GM12891 (cell line): ENCODE measurements at regions not wholly inside any gene's neighbourhood (a gene's known extent, or its start where the extent isn't known, plus 50 kb on each side); places are given as distances from the start of the nearest gene placed in this dataset.

Experiments
- DNase-seq: peaks from one replicate; pipeline ENCODE4 v3.0.0; 2011; ENCODE audit warnings: low spot score; ENCODE audit not compliant: insufficient read length
- FAIRE-seq: peaks from 2 replicates; lab custom pipeline; 2011; peaks lifted over from hg19 to GRCh38; lab: Jason Lieb, UNC
- PAX5 ChIP-seq: IDR thresholded peaks from 2 replicates; pipeline ENCODE4 v1.6.1; 2011; ENCODE audit warnings: low read length, moderate library complexity, mild to moderate bottlenecking; ENCODE audit not compliant: insufficient read depth, severe bottlenecking
- POLR2A ChIP-seq: IDR thresholded peaks from 2 replicates; pipeline ENCODE4 v1.6.1; 2011; ENCODE audit warnings: low read depth, low read length, control low read depth
- POLR2AphosphoS5 ChIP-seq: IDR thresholded peaks from 2 replicates; pipeline ENCODE4 v1.6.1; 2011; ENCODE audit warnings: low read depth, low read length, control low read depth
- POU2F2 ChIP-seq: IDR thresholded peaks from 2 replicates; pipeline ENCODE4 v1.6.1; 2011; ENCODE audit warnings: low read depth, mild to moderate bottlenecking, control low read depth, low read length, moderate library complexity
- SPI1 ChIP-seq: IDR thresholded peaks from 2 replicates; pipeline ENCODE4 v1.6.1; 2011; ENCODE audit warnings: low read depth, low read length, control low read depth
- TAF1 ChIP-seq: IDR thresholded peaks from 2 replicates; pipeline ENCODE4 v1.6.1; 2011; ENCODE audit warnings: low read depth, low read length, control low read depth

- no peak for DNase-seq
- TF ChIP-seq PAX5 (no peak), POLR2A (no peak), SPI1 (no peak), TAF1 (no peak), POU2F2 (no peak), POLR2AphosphoS5 (no peak)
- FAIRE-seq: no peak
Measured at GRCh38 chr11:70624598-70624993, 226.3 kb downstream of the CTTN start.

DNA sequence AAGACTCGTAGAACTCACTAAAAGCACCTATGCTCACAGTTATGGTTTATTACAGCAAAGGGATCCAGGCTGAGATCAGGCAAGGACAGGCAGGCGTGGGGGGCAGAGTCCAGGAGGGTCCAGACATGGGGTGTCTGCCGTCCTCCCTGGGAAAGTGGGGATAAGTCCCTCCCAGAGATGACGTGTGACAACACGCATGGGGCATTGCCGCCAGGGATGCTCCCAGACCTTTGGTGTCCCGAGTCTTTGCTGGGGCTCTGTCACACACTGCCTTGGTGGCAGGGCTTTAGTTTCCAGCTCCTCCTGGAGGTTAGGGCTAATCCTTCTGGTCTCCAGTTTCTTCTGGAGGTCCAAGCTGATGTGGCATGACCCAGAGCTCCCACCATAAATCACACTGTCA, 226.7 kb downstream of the CTTN start:
- FAIRE-seq (no peak), DNase-seq (no peak)
- no peak for TF ChIP-seq POU2F2
- TF ChIP-seq TAF1: no peak
- TF ChIP-seq PAX5: no peak
- no peak for TF ChIP-seq POLR2A
- no peak for TF ChIP-seq POLR2AphosphoS5
- TF ChIP-seq SPI1: no peak

DNA sequence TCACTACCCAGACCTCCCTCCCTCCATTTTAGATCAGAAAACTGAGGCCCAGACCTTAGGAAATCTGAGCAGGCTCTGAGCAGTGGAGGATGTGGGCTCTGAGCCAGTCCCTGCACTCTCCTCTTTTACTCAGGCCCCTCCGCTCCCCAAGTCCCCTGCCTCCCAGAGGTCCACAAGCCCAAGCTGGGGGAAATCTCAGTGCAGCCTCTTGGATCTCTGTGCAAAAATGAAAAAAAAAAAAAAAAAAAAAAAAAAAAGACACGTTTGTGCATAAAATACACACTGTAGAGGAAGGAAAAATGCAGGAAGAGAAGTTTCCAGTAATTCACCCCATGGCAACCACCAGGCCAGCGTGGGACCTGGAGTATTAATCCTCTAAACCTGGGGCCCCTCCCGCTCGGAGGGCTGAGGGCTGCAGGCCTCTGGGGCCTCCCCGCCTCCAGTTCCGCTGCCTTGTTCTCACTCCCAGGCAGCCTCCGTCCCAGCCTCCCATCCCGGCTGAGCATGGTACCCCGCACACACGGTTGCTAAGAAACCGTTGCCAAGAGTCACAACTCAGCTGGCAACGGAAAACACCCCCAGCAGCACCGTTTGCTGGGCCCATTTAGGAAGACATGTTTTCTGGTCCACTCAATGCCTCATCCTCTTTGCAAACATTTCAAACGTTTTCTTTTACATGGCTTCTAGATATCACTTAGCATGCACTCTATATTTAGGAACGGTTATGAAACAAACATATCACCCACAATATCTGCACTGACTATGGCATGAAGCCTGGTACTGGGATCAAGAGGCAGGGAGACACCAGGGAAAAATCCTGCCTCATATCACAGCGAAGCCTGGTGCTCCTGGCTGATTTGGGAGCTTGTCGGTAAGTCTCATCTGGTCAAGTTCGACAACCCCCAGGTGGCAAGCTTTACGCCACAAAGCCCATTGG, 227.5 kb downstream of the CTTN start:
- FAIRE-seq: no peak

DNA sequence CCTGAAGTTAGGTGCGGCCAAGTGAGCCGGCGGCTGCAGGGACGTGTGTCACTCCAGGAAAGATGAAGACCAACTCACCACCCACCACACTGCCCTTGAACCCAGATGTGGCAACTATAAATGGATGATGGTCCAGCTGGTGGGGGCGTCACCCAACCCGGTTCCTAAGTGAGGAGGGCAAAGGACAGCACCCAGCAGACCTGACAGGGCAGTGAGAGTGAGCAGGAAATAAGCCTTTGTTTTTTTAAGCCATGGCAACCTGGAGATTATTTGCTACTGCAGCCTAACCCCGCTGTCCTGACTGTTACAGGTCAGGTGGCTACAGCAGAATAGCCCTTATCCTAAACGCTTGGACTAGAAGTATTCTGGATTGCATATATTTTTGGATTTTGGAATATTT, 228.9 kb downstream of the CTTN start:
- FAIRE-seq (no peak), DNase-seq (no peak)
- no peak for TF ChIP-seq TAF1
- TF ChIP-seq POLR2AphosphoS5: no peak
- TF ChIP-seq POU2F2: no peak
- no peak for TF ChIP-seq POLR2A
- no peak for TF ChIP-seq PAX5
- no peak for TF ChIP-seq SPI1

More for the DNA sequence above, 227.5 kb downstream of the CTTN start:
- no peak for TF ChIP-seq POLR2A
- TF ChIP-seq POLR2AphosphoS5: no peak
- no peak for TF ChIP-seq SPI1
- TF ChIP-seq POU2F2: no peak
- TF ChIP-seq PAX5: no peak
- no peak for TF ChIP-seq TAF1
- no peak for DNase-seq

DNA sequence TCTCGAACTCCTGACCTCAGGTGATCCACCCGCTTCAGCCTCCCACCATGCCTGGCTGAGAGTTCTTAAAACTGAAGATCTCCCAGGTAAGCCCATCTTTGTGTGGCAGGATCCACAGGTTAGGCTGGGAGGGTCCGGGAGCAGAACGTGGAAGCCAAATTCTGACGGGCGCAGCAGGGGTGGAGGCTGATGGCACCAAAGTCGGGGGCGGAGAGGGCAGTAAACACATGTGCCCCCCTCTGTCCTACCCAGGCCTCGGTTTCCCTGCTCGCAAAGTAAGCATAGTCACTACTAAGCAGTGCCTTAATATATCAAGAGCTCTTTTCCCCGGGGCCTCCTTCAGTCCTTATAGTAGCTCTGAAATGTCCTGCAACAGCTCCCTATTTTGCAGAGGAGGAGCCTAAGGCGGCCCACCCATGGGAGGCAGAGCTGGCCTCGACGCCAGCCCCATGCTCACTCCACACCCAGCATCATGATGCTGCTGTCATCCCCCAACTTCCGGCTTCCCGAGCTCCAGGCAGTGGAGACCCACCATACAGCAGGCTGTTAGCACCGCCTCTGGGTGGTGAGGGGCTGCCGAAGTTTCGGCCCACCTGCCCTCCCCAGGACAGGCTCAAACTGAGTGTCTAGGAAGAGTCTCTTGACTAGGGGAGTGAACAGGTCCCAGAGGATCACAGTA, 230.0 kb downstream of the CTTN start:
- FAIRE-seq (no peak), DNase-seq (no peak)
- TF ChIP-seq POLR2AphosphoS5: no peak
- no peak for TF ChIP-seq PAX5
- TF ChIP-seq SPI1: no peak
- TF ChIP-seq TAF1: no peak
- no peak for TF ChIP-seq POLR2A
- TF ChIP-seq POU2F2: no peak

DNA sequence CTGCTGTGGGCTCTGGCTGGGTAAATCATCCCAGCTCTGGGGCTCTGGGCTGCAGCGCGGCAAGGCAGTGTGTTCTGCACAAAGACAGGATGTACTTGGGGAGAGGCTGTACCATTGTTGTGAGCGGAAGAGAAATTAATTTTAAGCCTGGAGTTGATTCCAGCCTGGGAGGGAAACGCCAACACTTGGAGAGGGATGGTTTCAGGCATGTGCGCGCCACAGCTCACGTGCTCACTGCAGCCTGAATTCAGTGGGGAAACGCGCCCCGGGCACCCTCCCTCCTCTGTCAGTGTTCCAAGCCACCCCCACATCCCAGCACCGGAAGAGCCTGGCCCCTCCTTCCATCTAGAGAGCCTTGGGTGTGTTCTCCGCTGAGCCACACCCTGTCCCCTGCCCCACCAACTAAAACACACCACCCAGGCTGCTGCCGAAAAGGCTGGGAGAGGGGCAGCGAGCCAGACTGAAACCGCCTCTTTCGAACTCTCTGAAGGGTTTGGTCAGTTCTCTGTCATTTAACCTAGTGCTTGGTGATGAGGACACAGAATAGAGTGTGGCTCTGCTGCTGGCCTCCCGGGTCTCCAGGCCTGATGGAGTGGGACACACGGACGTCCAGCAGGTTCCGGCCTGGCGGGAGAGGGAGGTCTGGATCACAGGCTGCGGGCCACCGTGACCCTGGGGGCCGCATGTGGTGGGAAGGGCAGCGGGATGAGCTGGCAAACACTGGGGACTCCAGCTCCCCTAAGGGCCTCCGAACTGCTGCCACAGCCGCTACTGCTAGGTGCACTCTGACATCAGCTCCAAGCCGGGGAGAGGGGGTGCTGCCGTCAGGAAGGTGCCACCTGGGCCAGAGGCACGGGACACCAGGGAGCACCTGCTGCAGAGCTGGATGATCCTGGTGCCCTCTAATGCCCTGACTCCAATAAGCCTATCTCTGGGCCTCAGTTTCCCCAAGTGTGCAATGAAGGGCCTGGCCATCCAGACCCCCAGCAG, 230.8 kb downstream of the CTTN start:
- no peak for FAIRE-seq
- DNase-seq: no peak

DNA sequence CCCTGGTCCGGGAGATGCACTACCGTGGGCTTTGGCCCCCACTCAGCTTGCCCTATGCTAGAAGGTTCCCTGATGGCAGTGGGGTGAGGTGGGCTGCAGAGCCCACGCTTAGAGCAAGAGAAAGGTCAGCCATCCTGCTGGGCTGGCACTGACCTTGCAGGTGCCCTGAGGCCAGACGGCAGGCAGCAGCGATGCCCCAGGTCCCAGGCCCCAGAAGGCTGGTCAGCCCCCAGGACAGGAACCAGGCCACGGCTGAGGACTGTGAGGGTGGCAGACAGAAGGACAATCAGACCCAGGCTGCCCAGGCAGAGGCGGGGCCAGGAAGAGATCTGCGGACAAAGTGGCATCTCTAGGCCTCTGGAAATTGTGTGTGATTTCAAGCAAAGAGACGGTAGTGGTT, 231.7 kb downstream of the CTTN start:
- DNase-seq (no peak), FAIRE-seq (no peak)
- TF ChIP-seq SPI1: no peak
- TF ChIP-seq TAF1: no peak
- TF ChIP-seq PAX5: no peak
- TF ChIP-seq POLR2A: no peak
- TF ChIP-seq POU2F2: no peak
- TF ChIP-seq POLR2AphosphoS5: no peak

More for the DNA sequence above, 230.8 kb downstream of the CTTN start:
- no peak for TF ChIP-seq TAF1
- TF ChIP-seq PAX5: no peak
- no peak for TF ChIP-seq POU2F2
- no peak for TF ChIP-seq POLR2A
- no peak for TF ChIP-seq POLR2AphosphoS5
- no peak for TF ChIP-seq SPI1

- no peak for DNase-seq
Measured at GRCh38 chr11:70630816-70631623, 232.7 kb downstream of the CTTN start.

GRCh38 chr11:70631624-70632047, 233.3 kb downstream of the CTTN start:
- TF ChIP-seq TAF1: no peak
- no peak for TF ChIP-seq POU2F2
- no peak for TF ChIP-seq POLR2AphosphoS5
- no peak for TF ChIP-seq PAX5
- no peak for TF ChIP-seq SPI1
- TF ChIP-seq POLR2A: no peak
- DNase-seq (no peak), FAIRE-seq (no peak)

More at GRCh38 chr11:70630816-70631623, 232.7 kb downstream of the CTTN start:
- TF ChIP-seq POU2F2 (no peak), POLR2AphosphoS5 (no peak), SPI1 (no peak), TAF1 (no peak), PAX5 (no peak), POLR2A (no peak)
- FAIRE-seq: no peak
